MM.1S (cell line): ENCODE measurements at regions not wholly inside any gene's neighbourhood (a gene's known extent, or its start where the extent isn't known, plus 50 kb on each side); places are given as distances from the start of the nearest gene placed in this dataset.

Source experiments
- DNase-seq: peaks from one replicate; pipeline ENCODE4 v3.0.0-alpha.2; 2015
- H2AFZ ChIP-seq: fragments of 300-600 bp; sonication (generic); 2 replicates; pipeline ENCODE4 v1.6.0; 2016; ENCODE audit warnings: antibody characterized with exemption, low read length
- H3F3A ChIP-seq: fragments of 300-600 bp; sonication (generic); 2 replicates; pipeline ENCODE4 v1.6.1; 2016; ENCODE audit warnings: mild to moderate bottlenecking, antibody characterized with exemption, low read length, moderate library complexity, mixed read lengths; ENCODE audit not compliant: insufficient read depth
- H3K27ac ChIP-seq: fragments of 300-600 bp; sonication (generic); 2 replicates; pipeline ENCODE4 v1.5.1; 2016; ENCODE audit warnings: mild to moderate bottlenecking, low read length
- H3K27me3 ChIP-seq: fragments of 300-600 bp; sonication (generic); replicated peaks from 2 replicates; pipeline ENCODE4 v1.6.0; 2016; ENCODE audit warnings: low read length; ENCODE audit not compliant: insufficient read depth
- H3K36me3 ChIP-seq: fragments of 300-600 bp; sonication (generic); replicated peaks from 2 replicates; pipeline ENCODE4 v1.6.1; 2016; ENCODE audit warnings: mild to moderate bottlenecking, low read length, mixed read lengths; ENCODE audit not compliant: insufficient read depth
- H3K4me1 ChIP-seq: fragments of 300-600 bp; sonication (generic); 2 replicates; pipeline ENCODE4 v1.6.1; 2016; ENCODE audit warnings: low read length, mixed read lengths
- H3K4me2 ChIP-seq: fragments of 300-600 bp; sonication (generic); 2 replicates; pipeline ENCODE4 v1.6.0; 2016; ENCODE audit warnings: low read depth, low read length
- H3K4me3 ChIP-seq: fragments of 300-600 bp; sonication (generic); 2 replicates; pipeline ENCODE4 v1.5.1; 2016; ENCODE audit warnings: low read length, mixed read lengths
- H3K79me2 ChIP-seq: fragments of 300-600 bp; sonication (generic); 2 replicates; pipeline ENCODE4 v1.6.1; 2016; ENCODE audit warnings: mixed run types, low read length, mixed read lengths
- H3K9ac ChIP-seq: fragments of 300-600 bp; sonication (generic); 2 replicates; pipeline ENCODE4 v1.6.1; 2016; ENCODE audit warnings: low read length, mixed read lengths
- H3K9me2 ChIP-seq: fragments of 300-600 bp; sonication (generic); replicated peaks from 2 replicates; pipeline ENCODE4 v1.6.1; 2016; ENCODE audit warnings: mild to moderate bottlenecking, low read length, mixed read lengths; ENCODE audit not compliant: insufficient read depth
- H3K9me3 ChIP-seq: fragments of 300-600 bp; sonication (generic); replicated peaks from 2 replicates; pipeline ENCODE4 v1.6.1; 2016; ENCODE audit warnings: mild to moderate bottlenecking, low read length, mixed read lengths; ENCODE audit not compliant: insufficient read depth
- H4K20me1 ChIP-seq: fragments of 300-600 bp; sonication (generic); 2 replicates; pipeline ENCODE4 v1.6.1; 2016; ENCODE audit warnings: mild to moderate bottlenecking, low read length, moderate library complexity, mixed read lengths; ENCODE audit not compliant: insufficient read depth
- EZH2 ChIP-seq: fragments of 300-600 bp; sonication (generic); optimal IDR thresholded peaks from 2 replicates; pipeline ENCODE3; 2017; ENCODE audit warnings: low read depth, mild to moderate bottlenecking, antibody characterized with exemption, low read length, mixed read lengths
- EZH2phosphoT487 ChIP-seq: fragments of 300-600 bp; sonication (generic); IDR thresholded peaks from 2 replicates; pipeline ENCODE4 v1.6.1; 2018; ENCODE audit warnings: antibody characterized with exemption, low read length
- TF ChIP-seq, protein P1 (sequence below): fragments of 300-600 bp; sonication (generic); IDR thresholded peaks from 2 replicates; pipeline ENCODE4 v1.5.1; 2016; ENCODE audit warnings: antibody characterized with exemption, low read length, mixed read lengths

DNA sequence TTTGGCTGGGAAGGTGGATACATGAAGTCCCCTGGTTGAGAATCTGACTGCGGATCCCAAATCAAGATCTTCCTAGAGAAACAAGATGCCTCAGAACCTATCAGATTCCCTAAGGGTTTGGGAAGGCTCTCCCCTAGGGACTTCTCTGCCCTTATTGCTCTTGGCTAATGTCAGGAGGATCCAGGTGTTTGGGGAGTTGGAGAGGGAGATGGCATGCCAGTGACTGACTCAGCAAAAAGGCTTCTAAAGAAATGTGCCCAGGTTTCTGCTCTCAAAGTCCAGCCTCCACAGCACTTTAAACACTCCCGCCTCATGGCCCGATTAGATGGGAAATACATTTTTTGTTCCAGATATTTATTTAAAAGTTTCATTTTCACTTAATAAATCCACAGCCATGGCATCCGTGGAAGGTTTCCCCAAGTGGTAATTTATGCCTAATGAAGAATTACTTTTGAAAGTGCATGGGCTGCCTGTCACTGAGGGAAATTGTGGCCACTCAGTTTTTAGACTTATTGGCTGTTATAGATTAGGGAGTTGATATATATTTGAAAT lies 156.4 kb downstream of the OSR1 start:
- Histone ChIP-seq H3K9me2 (no peaks in the 10 kb centered on the region), H3K9ac (no peak overlapping the region), H3K79me2 (no peaks in the 10 kb centered on the region), H3K4me1 (no peaks in the 10 kb centered on the region), H2AFZ (no peak overlapping the region), H3K36me3 (no peaks in the 10 kb centered on the region), H3F3A (no peaks in the 10 kb centered on the region), H3K4me2 (no peak overlapping the region), H3K4me3 (no peak overlapping the region), H4K20me1 (no peaks in the 10 kb centered on the region), H3K27me3 (no peaks in the 10 kb centered on the region), H3K9me3 (no peaks in the 10 kb centered on the region), H3K27ac (no peak overlapping the region)
- DNase-seq: no peak
- no peak for TF ChIP-seq EZH2phosphoT487

DNA sequence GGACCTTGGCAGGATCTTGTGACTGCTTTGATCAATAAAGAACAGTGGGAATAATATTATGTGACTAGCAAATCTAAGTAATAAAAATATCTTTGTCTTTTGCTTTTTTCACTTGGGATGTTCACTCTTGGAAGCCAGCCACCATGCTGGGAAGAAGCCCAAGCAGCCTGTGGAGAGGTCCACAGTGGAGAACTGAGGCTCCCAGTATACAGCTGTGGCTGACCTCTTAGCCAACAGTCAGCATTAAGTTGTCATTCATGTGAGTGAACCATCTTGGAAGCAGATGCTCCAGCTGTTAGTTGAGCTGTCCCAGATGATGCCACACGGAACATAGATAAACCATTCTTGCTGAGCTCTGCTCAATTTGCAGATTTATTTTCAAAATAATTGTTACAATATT lies 160.0 kb downstream of the OSR1 start:
- TF ChIP-seq EZH2phosphoT487: no peak
- TF ChIP-seq, protein P1, sequence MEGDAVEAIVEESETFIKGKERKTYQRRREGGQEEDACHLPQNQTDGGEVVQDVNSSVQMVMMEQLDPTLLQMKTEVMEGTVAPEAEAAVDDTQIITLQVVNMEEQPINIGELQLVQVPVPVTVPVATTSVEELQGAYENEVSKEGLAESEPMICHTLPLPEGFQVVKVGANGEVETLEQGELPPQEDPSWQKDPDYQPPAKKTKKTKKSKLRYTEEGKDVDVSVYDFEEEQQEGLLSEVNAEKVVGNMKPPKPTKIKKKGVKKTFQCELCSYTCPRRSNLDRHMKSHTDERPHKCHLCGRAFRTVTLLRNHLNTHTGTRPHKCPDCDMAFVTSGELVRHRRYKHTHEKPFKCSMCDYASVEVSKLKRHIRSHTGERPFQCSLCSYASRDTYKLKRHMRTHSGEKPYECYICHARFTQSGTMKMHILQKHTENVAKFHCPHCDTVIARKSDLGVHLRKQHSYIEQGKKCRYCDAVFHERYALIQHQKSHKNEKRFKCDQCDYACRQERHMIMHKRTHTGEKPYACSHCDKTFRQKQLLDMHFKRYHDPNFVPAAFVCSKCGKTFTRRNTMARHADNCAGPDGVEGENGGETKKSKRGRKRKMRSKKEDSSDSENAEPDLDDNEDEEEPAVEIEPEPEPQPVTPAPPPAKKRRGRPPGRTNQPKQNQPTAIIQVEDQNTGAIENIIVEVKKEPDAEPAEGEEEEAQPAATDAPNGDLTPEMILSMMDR: no peak
- TF ChIP-seq EZH2: no peak
- Histone ChIP-seq H3K79me2 (no peaks in the 10 kb centered on the region), H4K20me1 (no peaks in the 10 kb centered on the region), H3K9me2 (no peaks in the 10 kb centered on the region), H3K4me3 (no peak overlapping the region), H3K9me3 (no peaks in the 10 kb centered on the region), H3K27ac (no peak overlapping the region), H3K9ac (no peak overlapping the region), H2AFZ (no peak overlapping the region), H3K27me3 (no peaks in the 10 kb centered on the region), H3K36me3 (no peaks in the 10 kb centered on the region), H3K4me2 (no peak overlapping the region), H3K4me1 (no peaks in the 10 kb centered on the region), H3F3A (no peaks in the 10 kb centered on the region)
- no peak for DNase-seq

DNA sequence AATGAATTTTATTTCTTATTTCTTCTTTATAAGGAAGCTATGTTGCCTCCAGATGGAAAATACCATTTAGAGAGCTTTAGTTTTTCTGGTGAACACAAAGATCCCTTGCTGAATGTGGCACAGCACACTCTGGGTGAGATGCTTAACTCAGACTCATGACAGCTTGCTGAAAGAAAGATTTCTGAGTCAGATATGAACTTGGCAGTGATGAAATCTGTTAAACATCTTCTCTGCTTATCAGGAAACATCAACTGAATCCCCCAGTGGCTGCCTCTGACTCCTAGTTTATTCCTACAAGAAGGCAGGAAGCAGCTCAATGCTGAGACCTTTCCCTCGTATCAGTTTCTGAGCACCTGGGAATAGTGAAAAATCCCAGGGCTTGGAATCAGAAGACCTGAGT lies 162.8 kb downstream of the OSR1 start:
- Histone ChIP-seq H2AFZ (no peak overlapping the region), H3K27me3 (no peaks in the 10 kb centered on the region), H3K27ac (no peak overlapping the region), H3K4me2 (no peak overlapping the region), H3K4me3 (no peak overlapping the region), H3K9me2 (no peaks in the 10 kb centered on the region), H3K9ac (no peak overlapping the region), H3K36me3 (no peaks in the 10 kb centered on the region), H4K20me1 (no peaks in the 10 kb centered on the region), H3K9me3 (no peaks in the 10 kb centered on the region), H3K4me1 (no peaks in the 10 kb centered on the region), H3F3A (no peaks in the 10 kb centered on the region), H3K79me2 (no peaks in the 10 kb centered on the region)
- no peak for DNase-seq
- TF ChIP-seq EZH2 (no peak), EZH2phosphoT487 (no peak)
- TF ChIP-seq, protein P1: no peak

DNA sequence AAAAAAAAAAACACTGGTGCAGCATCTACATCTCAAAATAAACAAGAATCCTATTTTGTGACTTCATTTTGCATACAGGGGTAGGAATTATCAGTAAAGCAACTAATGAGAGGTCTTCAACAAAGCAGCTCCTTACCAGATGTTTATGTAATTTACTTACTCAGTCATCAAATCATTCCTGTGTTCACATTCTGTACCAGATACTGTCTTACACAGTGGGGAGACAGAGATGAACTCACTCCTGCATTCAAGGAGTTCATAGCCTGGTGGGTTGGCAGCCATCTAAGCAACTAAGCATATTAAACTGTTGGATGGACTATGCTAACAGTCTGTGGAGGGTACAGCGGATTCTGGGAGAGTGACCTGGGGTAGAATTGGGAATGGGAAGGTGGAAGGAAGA lies 169.0 kb downstream of the OSR1 start:
- H3F3A ChIP-seq: no peaks in the 10 kb centered on the region
- no peak overlapping the region for H3K4me2 ChIP-seq
- no peaks in the 10 kb centered on the region for H3K9me3 ChIP-seq
- H3K27me3 ChIP-seq: no peaks in the 10 kb centered on the region
- no peak for TF ChIP-seq EZH2
- TF ChIP-seq, protein P1: no peak
- no peak for TF ChIP-seq EZH2phosphoT487
- H3K27ac ChIP-seq: no peak overlapping the region
- no peak overlapping the region for H2AFZ ChIP-seq
- H3K9me2 ChIP-seq: no peaks in the 10 kb centered on the region
- H4K20me1 ChIP-seq: no peaks in the 10 kb centered on the region
- no peaks in the 10 kb centered on the region for H3K4me1 ChIP-seq
- H3K4me3 ChIP-seq: no peak overlapping the region
- H3K9ac ChIP-seq: no peak overlapping the region
- no peaks in the 10 kb centered on the region for H3K79me2 ChIP-seq
- DNase-seq: no peak
- no peaks in the 10 kb centered on the region for H3K36me3 ChIP-seq
